ENCODE measurements at regions not wholly inside any gene's neighbourhood (a gene's known extent, or its start where the extent isn't known, plus 50 kb on each side); places are given as distances from the start of the nearest gene placed in this dataset.

GRCh38 chr18:22001912-22002487 lies 167.4 kb upstream of the GATA6 start:
- Histone ChIP-seq H3K36me3 (replicated peaks in 1 of 2; ENCODE audit: control insufficient read depth in 2 of 2, insufficient read depth in 2 of 2, low read length in 2 of 2) (no peaks in the 10 kb centered on the region), H3K18ac (ENCODE audit: low read length) (no peak overlapping the region), H3K4me1 (ENCODE audit: control insufficient read depth in 2 of 2, insufficient read depth in 1 of 2, low read depth in 1 of 2, low read length in 2 of 2) (peaks cover 0 to 4% of the 10 kb centered on the region in 2 donors), H3K4ac (ENCODE audit: low read length) (no peak overlapping the region), H3K4me2 (ENCODE audit: insufficient read depth, low read length, poor library complexity, severe bottlenecking) (no peak overlapping the region), H3K9ac (ENCODE audit: low read depth, low read length, poor library complexity) (no peak overlapping the region), H3K27me3 (ENCODE audit: control insufficient read depth in 3 of 3, insufficient read depth in 3 of 3, low read depth in 1 of 3, low read length in 3 of 3) (no peaks in the 10 kb centered on the region), H3K4me3 (ENCODE audit: low read length in 2 of 2) (no peak overlapping the region), H2BK15ac (ENCODE audit: low read length) (no peak overlapping the region), H3K14ac (ENCODE audit: low read length) (no peak overlapping the region), H2BK5ac (ENCODE audit: low read length) (no peak overlapping the region), H4K91ac (ENCODE audit: low read depth, low read length, poor library complexity) (no peak overlapping the region), H2BK120ac (ENCODE audit: low read depth, low read length) (no peak overlapping the region), H2BK12ac (ENCODE audit: low read length) (no peak overlapping the region), H3K23ac (ENCODE audit: low read depth, low read length, poor library complexity) (no peak overlapping the region), H2AFZ (ENCODE audit: low read length) (no peak overlapping the region), H3K27ac (replicated peaks; ENCODE audit: low read length) (no peak overlapping the region), H2AK5ac (ENCODE audit: low read depth, low read length) (no peak overlapping the region), H3K79me1 (ENCODE audit: low read depth, low read length) (no peaks in the 10 kb centered on the region), H4K8ac (ENCODE audit: low read depth, low read length) (no peak overlapping the region), H3K9me3 (replicated peaks in 1 of 2; ENCODE audit: control insufficient read depth in 2 of 2, insufficient read depth in 1 of 2, low read depth in 1 of 2, low read length in 2 of 2) (no peaks in the 10 kb centered on the region)
- no CpG with 5 or more reads among the region's 25 CpGs for WGBS, 2 donors (ENCODE audit: extremely low coverage in 2 of 2, insufficient read length in 2 of 2, insufficient replicate concordance in 1 of 2)
- no peak for DNase-seq (ENCODE audit: low spot score)

DNA sequence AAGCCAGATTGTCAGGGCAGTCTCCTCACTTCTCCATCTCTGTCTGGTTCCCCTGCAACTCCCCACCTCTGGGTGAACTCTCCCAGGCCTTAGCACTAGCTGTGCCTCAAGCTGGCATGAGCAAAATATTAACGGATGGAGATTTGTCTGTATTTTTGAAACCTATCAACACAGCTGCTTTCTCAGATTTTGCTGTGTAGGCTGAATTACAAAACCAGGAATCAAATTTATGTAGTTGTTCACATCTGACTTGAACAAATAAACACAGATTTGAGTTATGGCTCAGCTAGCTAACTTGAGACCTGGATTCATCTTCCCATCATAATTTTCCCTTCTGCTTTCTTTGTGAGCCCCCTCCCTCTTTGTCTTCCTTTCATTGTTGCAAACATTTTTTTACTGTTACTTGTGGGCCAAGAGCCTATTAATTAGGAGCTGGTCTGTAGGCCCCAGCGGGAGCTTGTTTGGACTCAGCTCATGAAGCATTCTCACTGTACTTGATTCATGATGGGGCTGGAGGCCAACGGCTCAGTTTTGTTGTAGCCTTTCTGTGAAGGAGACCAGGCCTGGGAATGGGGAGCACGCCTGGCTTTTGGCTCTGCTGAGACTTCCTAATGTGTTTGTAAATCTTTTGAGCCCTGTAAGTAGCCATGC lies 164.1 kb upstream of the GATA6 start:
- Histone ChIP-seq H3K9ac (ENCODE audit: low read depth, low read length, poor library complexity) (no peak overlapping the region), H4K91ac (ENCODE audit: low read depth, low read length, poor library complexity) (no peak overlapping the region), H3K4ac (ENCODE audit: low read length) (no peak overlapping the region), H3K4me2 (ENCODE audit: insufficient read depth, low read length, poor library complexity, severe bottlenecking) (no peak overlapping the region), H2BK120ac (ENCODE audit: low read depth, low read length) (no peak overlapping the region), H4K8ac (ENCODE audit: low read depth, low read length) (no peak overlapping the region), H3K27me3 (ENCODE audit: control insufficient read depth in 3 of 3, insufficient read depth in 3 of 3, low read depth in 1 of 3, low read length in 3 of 3) (no peaks in the 10 kb centered on the region), H2AK5ac (ENCODE audit: low read depth, low read length) (no peak overlapping the region), H3K27ac (replicated peaks; ENCODE audit: low read length) (no peak overlapping the region), H3K23ac (ENCODE audit: low read depth, low read length, poor library complexity) (no peak overlapping the region), H3K18ac (ENCODE audit: low read length) (no peak overlapping the region), H3K4me3 (ENCODE audit: low read length in 2 of 2) (no peak overlapping the region), H3K79me1 (ENCODE audit: low read depth, low read length) (no peaks in the 10 kb centered on the region), H2BK15ac (ENCODE audit: low read length) (no peak overlapping the region), H3K36me3 (replicated peaks in 1 of 2; ENCODE audit: control insufficient read depth in 2 of 2, insufficient read depth in 2 of 2, low read length in 2 of 2) (no peaks in the 10 kb centered on the region), H2BK5ac (ENCODE audit: low read length) (no peak overlapping the region), H2AFZ (ENCODE audit: low read length) (no peak overlapping the region), H3K9me3 (replicated peaks in 1 of 2; ENCODE audit: control insufficient read depth in 2 of 2, insufficient read depth in 1 of 2, low read depth in 1 of 2, low read length in 2 of 2) (no peaks in the 10 kb centered on the region), H3K14ac (ENCODE audit: low read length) (no peak overlapping the region), H3K4me1 (ENCODE audit: control insufficient read depth in 2 of 2, insufficient read depth in 1 of 2, low read depth in 1 of 2, low read length in 2 of 2) (no peaks in the 10 kb centered on the region), H2BK12ac (ENCODE audit: low read length) (no peak overlapping the region)
- WGBS, 2 donors (ENCODE audit: extremely low coverage in 2 of 2, insufficient read length in 2 of 2, insufficient replicate concordance in 1 of 2) = no CpG with 5 or more reads among the region's 4 CpGs
- DNase-seq (ENCODE audit: low spot score) = no peak

DNA sequence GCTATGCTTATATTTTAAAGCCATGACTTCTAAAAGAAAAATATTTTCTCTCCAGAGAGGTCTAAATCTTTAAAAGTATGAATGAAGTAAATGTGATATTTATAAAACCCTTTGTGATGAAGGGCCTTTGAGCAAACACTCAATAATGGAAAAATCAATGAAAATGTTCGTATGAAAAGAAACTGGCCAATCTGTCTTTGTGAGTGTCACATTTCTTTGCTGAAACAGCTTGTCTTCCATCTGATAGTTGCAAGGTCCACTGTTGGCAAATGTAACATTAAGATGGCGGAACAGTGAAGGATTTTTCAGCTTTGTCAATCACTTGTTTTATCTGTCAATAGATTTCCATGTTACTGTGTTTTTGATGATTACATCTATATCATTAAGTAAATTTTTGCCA lies 162.9 kb upstream of the GATA6 start:
- H3K4me3 ChIP-seq (ENCODE audit: low read length in 2 of 2) = no peak overlapping the region
- no peak overlapping the region for H2BK12ac ChIP-seq (ENCODE audit: low read length)
- no peak overlapping the region for H2BK15ac ChIP-seq (ENCODE audit: low read length)
- no peak overlapping the region for H4K8ac ChIP-seq (ENCODE audit: low read depth, low read length)
- no peak for DNase-seq (ENCODE audit: low spot score)
- no peak overlapping the region for H3K4ac ChIP-seq (ENCODE audit: low read length)
- H3K79me1 ChIP-seq (ENCODE audit: low read depth, low read length) = no peaks in the 10 kb centered on the region
- H3K9ac ChIP-seq (ENCODE audit: low read depth, low read length, poor library complexity) = no peak overlapping the region
- H3K27me3 ChIP-seq (ENCODE audit: control insufficient read depth in 3 of 3, insufficient read depth in 3 of 3, low read depth in 1 of 3, low read length in 3 of 3) = no peaks in the 10 kb centered on the region
- no peaks in the 10 kb centered on the region for H3K9me3 ChIP-seq (replicated peaks in 1 of 2; ENCODE audit: control insufficient read depth in 2 of 2, insufficient read depth in 1 of 2, low read depth in 1 of 2, low read length in 2 of 2)
- H3K36me3 ChIP-seq (replicated peaks in 1 of 2; ENCODE audit: control insufficient read depth in 2 of 2, insufficient read depth in 2 of 2, low read length in 2 of 2) = no peaks in the 10 kb centered on the region
- H3K18ac ChIP-seq (ENCODE audit: low read length) = no peak overlapping the region
- no peak overlapping the region for H3K27ac ChIP-seq (replicated peaks; ENCODE audit: low read length)
- H2BK5ac ChIP-seq (ENCODE audit: low read length) = no peak overlapping the region
- H2AK5ac ChIP-seq (ENCODE audit: low read depth, low read length) = no peak overlapping the region
- H3K14ac ChIP-seq (ENCODE audit: low read length) = no peak overlapping the region
- H3K23ac ChIP-seq (ENCODE audit: low read depth, low read length, poor library complexity) = no peak overlapping the region
- H2AFZ ChIP-seq (ENCODE audit: low read length) = no peak overlapping the region
- WGBS, 2 donors (ENCODE audit: extremely low coverage in 2 of 2, insufficient read length in 2 of 2, insufficient replicate concordance in 1 of 2) = no CpG with 5 or more reads among the region's 2 CpGs
- no peaks in the 10 kb centered on the region for H3K4me1 ChIP-seq (ENCODE audit: control insufficient read depth in 2 of 2, insufficient read depth in 1 of 2, low read depth in 1 of 2, low read length in 2 of 2)
- H2BK120ac ChIP-seq (ENCODE audit: low read depth, low read length) = no peak overlapping the region
- no peak overlapping the region for H3K4me2 ChIP-seq (ENCODE audit: insufficient read depth, low read length, poor library complexity, severe bottlenecking)
- no peak overlapping the region for H4K91ac ChIP-seq (ENCODE audit: low read depth, low read length, poor library complexity)

- no peaks in the 10 kb centered on the region for H3K27me3 ChIP-seq (ENCODE audit: control insufficient read depth in 3 of 3, insufficient read depth in 3 of 3, low read depth in 1 of 3, low read length in 3 of 3)
- H3K79me1 ChIP-seq (ENCODE audit: low read depth, low read length) = no peaks in the 10 kb centered on the region
- H2BK120ac ChIP-seq (ENCODE audit: low read depth, low read length) = no peak overlapping the region
- no peaks in the 10 kb centered on the region for H3K36me3 ChIP-seq (replicated peaks in 1 of 2; ENCODE audit: control insufficient read depth in 2 of 2, insufficient read depth in 2 of 2, low read length in 2 of 2)
- H3K18ac ChIP-seq (ENCODE audit: low read length) = no peak overlapping the region
- no peak overlapping the region for H3K9ac ChIP-seq (ENCODE audit: low read depth, low read length, poor library complexity)
- no peak overlapping the region for H2AK5ac ChIP-seq (ENCODE audit: low read depth, low read length)
- no peak overlapping the region for H3K14ac ChIP-seq (ENCODE audit: low read length)
- no peak for DNase-seq (ENCODE audit: low spot score)
- peaks cover 0 to 1% of the 10 kb centered on the region in 2 donors for H3K9me3 ChIP-seq (replicated peaks in 1 of 2; ENCODE audit: control insufficient read depth in 2 of 2, insufficient read depth in 1 of 2, low read depth in 1 of 2, low read length in 2 of 2)
- H4K91ac ChIP-seq (ENCODE audit: low read depth, low read length, poor library complexity) = no peak overlapping the region
- H2BK5ac ChIP-seq (ENCODE audit: low read length) = no peak overlapping the region
- no peak overlapping the region for H3K27ac ChIP-seq (replicated peaks; ENCODE audit: low read length)
- H2BK15ac ChIP-seq (ENCODE audit: low read length) = no peak overlapping the region
- no peak overlapping the region for H3K4ac ChIP-seq (ENCODE audit: low read length)
- H3K23ac ChIP-seq (ENCODE audit: low read depth, low read length, poor library complexity) = no peak overlapping the region
- no peak overlapping the region for H3K4me3 ChIP-seq (ENCODE audit: low read length in 2 of 2)
- H2AFZ ChIP-seq (ENCODE audit: low read length) = no peak overlapping the region
- H4K8ac ChIP-seq (ENCODE audit: low read depth, low read length) = no peak overlapping the region
- no peak overlapping the region for H2BK12ac ChIP-seq (ENCODE audit: low read length)
- H3K4me1 ChIP-seq (ENCODE audit: control insufficient read depth in 2 of 2, insufficient read depth in 1 of 2, low read depth in 1 of 2, low read length in 2 of 2) = no peaks in the 10 kb centered on the region
- no peak overlapping the region for H3K4me2 ChIP-seq (ENCODE audit: insufficient read depth, low read length, poor library complexity, severe bottlenecking)
Measured at GRCh38 chr18:22009242-22009641, 160.1 kb upstream of the GATA6 start.

All from neuronal stem cell (in vitro differentiated cells).